ENCODE measurements at regions not wholly inside any gene's neighbourhood (a gene's known extent, or its start where the extent isn't known, plus 50 kb on each side); places are given as distances from the start of the nearest gene placed in this dataset.

GRCh38 chr2:198595721-198596120, 791.3 kb downstream of the PLCL1 start:
- TF ChIP-seq CTCF (IDR thresholded peaks at IDR 0.05; ENCODE audit: insufficient read depth, low read depth, low read length), result no peak
- no peak for TF ChIP-seq EZH2 (IDR thresholded peaks at IDR 0.05; ENCODE audit: insufficient read depth, low read length)
